GM18511 (cell line): ENCODE measurements at regions not wholly inside any gene's neighbourhood (a gene's known extent, or its start where the extent isn't known, plus 50 kb on each side); places are given as distances from the start of the nearest gene placed in this dataset.

Experiments
- ATAC-seq: cut with Tn5 transposase; IDR thresholded peaks from one replicate; pipeline ENCODE4 v1.9.1; 2021; ENCODE audit warnings: mild to moderate bottlenecking, moderate library complexity; ENCODE audit not compliant: unreplicated experiment

DNA sequence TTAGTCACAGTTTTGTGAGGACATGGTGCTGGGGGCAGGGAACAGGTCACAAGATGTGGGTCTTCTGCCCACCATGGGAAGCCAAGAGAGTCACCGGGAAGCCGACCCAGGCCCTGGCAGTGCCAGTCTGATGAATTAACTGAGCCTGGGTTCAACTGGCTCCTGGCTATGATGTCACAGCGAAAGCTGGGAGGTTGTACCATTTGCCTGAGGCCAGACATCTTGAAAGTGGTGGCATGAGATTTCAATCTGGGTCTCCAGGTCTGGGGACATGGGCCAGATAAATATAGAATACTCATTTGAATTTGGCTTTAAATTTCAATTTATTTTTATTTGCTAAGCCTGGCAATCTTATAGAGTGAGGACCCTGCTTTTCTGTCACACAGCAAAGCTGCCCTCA is 280.9 kb downstream of the NSG2 start:
- no peak for ATAC-seq

DNA sequence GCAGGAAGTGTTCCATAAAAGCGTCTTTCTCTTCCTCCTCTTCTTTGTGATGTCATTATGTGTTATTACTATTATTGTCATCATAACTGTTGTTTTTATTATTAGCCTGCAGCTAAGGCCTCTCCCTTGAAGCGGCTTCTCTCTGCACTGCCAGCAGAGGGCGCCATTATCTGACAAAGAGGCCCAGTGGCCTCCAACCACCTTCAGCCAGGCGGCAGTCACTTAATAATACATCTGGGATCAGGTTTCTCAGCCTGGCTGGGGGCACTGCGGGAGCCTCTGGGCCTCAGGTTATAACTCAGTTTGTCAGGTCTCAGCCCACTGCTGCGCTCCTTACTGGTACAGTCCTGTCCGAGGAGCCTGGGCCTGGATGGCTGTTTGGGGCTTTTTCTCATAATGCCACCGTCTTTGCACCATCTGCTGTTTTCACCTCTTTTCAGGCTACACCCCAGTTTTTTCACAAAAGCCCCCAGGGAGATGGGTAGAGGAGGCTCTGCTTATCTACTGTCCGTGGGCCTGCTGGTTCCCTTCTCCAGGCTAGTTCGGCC is 281.9 kb downstream of the NSG2 start:
- ATAC-seq = peak; percentile 72

DNA sequence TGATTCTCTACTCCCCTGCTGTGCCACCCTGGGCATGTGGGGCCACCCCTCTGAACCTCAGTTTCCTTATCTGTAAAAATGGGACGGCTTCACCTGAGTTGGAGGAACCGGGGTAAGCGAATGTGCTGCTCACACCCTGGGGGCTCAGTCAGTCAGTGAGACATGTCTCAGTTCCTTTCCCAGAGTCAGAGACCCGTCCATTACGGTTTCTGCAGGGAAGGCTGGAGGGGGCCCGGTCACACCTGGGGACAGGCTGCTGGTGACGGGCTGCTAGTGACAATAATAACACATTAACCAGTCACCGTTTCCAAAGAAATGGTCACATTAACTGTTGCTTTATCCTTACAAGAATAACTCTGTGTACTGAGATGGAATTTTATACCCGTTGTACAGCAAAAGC is 282.4 kb downstream of the NSG2 start:
- no peak for ATAC-seq

DNA sequence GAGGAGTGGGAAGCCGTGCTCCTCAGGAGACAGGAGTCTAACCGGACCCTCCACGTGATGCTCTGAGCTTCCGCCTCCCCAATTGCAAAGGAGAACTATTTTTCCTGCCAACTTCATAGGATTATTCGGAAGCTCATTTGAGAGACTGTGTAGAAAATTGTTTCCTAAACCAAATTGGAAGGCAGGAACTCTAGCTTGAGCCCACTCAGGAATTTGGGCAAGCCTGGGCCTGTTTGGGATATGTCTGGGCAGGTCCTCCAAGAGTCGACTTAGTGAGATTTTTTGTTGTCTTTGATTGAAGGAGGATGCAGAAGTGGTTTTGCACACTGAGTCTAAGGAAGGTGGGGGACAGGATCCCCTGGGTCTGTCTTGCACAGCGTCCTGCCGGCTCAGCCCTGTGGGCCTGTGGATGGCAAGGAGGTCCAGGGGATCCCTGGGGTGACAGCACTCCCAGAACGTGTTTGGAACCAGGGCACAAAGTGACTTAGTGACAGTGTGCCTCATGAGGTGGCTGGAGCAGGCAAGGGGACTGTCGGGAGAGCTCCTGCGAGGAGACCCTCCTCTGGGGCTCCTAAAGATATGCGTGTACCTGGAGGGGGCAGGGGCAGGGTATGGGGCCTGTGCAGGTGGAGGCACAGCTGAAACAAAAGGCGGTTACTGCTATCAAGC is 283.3 kb downstream of the NSG2 start:
- ATAC-seq = no peak

DNA sequence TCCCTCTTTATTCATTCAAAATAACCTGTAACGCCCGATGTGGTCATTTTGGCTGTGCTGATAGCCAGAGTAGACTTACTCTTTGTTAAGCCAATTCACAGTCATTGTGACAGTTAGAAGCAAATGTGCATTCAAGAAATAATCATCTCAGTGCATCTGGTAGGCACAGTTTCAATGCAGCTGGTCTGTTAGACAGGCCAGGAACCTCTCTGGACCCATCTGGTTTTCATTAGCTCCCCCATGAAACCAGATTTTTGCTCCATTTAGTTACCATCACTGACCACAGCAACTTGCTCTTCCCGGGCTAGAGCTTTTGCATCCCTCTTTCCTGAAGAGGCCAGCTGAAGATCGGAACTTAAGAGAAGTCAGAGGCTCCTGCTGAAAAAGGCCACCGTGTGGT is 284.2 kb downstream of the NSG2 start:
- no peak for ATAC-seq

DNA sequence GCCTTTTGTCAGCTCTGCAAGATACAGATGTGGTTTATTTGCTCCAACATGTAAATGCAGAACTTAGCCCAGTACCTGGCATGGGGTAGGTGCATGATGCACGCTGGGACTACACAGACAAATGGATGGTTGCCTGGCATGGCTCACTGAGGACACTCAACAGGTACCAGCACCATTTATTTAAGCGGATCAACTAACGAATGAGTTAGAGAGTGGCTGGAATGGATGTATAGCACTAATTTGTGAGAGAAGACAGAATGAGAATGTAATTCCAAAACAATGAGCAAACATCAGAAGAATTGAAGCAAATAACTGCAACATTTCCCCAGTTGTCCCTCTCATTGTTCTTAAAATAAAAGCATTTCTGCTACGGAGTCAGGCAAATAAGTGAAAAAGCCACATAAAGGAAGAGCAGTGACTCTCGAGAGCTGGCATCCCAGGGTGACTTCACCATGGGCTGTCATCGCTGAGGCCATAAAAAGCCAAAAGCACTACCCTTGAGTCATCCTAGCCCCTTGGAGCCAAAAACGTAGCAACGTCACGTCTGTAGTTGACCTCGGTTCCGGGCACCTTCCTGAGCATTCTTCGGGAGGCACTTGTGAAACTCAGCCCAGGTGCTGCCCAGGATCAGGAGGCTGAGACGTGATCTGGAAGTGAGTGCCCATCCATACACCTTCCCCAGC is 290.3 kb downstream of the NSG2 start:
- ATAC-seq = no peak

DNA sequence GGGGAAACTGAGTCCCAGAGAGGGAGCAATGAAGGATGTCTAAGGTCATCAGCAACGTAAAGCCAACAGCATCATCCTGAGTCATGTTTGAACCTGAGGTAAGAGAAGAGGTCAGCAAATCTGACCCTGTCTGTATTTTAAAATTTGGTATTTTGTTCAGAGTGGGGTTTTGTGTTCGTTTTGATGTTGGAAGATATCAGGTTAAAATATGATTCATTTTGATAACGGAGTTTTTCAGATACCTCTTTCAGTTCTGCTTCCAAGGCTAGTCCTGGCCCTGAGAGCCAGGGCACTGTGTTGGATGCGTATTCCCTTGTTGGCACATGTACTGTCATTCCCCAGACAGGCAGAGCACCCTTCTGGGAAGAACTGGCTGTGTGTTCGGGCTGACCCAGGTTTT is 291.0 kb downstream of the NSG2 start:
- no peak for ATAC-seq

DNA sequence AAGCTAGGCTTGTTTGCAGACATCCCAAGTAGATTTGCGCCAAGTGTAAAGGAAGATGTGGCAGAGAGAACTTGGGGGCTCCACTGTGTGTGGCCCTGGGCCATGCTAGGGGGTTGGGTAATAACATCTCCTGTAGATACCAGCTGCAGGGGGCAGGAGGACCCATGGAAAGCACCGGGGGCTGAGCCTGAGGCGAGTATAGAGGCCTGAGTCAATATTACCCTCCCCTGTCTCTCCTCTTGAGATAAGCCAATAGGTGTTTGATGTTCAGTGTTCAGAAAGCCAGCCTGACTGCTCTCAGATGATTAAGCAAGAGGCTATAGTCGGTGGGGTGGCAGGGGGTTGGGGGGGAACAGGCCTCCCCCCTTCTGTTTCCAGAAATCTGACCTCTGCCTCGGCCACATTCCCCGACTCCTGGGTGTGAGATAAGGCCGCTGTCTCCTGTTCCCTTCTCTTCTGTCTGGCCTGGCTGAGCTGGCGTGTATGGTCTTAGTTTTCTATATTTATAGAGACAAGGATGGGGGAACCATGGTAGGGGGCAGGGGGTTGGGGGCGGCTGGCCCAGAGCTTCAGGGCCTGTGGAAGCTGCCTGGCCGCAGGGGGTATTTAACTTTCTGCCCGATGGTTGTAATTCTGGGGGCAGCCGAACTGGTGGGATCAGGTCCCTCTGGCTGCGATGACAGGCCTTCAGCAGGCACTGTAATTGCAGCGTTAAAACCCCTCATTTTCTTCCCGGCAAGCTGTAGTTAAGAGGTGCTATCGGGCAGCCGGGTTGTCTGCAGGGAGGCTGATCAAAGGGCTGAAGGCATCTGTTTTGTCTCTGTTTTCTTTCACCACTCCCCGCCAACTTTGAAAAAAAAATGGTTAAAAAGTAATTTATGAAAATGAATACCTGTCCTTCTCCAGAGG is 292.0 kb downstream of the NSG2 start:
- ATAC-seq = no peak

DNA sequence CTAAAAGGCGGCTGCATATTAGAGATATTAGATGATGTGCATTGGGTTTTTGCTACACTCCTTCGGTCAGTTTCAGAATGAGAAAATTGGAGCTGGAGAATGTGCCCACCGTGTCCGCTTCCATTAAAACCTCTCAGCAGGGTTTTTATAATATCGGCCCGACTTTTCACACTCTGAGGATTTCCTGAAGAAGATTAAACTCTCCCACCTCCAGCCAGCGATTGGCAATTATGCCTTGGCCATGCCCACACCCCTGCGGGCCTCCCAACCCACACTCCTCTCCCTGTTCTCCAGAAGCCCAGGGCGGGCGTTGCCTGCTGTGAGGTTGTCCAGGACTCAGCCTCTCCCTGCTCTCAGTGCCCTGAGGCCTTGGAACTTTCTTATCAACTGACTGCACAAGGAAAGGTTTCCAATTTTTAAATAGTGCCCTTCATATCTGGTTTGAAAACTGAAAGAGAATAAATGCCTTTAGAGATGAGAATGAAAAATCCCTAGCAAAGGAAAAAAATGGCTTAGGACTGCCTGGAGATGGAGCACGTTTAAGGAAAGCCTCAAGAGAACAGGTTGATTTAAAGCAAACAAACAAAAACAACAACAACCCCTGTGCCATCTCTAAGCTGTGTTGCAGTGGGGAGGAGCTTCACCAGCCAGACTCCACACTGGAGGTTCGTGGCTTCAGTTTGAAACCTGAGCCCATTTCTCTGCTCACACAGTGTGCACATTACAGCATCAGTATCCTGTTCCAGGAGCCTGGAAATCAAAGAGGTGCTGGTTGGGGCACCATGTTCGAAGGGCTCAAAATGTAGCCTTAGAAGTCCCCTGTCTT is 292.9 kb downstream of the NSG2 start:
- no peak for ATAC-seq

DNA sequence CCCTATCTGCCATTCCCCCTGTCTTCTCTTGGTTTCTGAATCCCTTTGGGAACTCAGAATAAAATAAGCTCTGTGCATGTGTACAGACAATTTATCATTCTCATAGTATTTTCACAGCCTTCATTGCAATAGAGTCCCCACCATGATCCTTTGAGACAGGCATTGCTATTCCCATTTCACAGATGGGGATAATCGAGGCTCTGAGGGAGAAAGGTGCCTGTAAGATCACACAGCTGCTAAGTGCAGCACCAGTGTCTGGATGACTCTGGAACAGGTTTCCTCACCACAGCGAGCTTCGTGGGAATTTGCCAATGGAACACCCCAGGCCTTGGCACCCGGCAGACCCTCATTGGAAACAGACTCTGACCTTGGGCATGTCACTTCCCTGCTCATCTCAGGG is 293.6 kb downstream of the NSG2 start:
- no peak for ATAC-seq

DNA sequence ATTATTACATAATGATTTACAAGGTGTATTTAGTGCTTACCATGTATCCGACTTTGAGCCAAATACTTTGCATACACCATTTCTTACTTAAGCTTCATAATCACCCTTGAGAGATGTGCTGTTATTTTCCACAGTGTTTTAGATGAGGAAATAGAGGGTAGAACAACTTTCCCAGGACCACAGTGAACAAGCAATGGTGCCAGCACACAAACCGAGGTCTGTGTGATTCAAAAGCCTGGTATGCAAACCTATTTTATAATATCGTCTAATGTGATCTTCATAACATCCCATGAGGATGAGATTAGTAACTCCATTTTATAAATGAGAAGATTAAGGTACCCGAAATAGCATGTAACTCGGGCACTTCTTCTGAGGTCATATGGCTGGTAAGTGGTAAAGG is 294.7 kb downstream of the NSG2 start:
- no peak for ATAC-seq

DNA sequence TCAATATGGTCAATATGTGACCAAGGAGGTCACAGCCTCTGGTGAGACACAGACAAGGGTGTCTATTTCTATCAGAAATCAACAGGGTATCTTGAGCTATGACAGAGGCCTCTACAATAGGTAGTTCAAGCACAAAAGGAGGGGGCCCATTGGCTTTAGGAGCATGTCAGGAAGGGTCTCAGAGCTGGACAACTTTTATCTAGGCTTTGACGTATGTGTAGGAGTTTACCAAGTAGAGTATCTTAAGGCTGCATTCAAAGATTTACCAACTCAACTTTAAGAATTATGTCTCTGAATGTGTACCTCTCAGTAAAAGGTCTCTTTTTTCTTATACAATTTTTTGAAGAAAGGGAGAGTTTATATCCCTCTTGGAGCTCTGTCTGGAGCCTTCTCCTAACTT is 297.2 kb downstream of the NSG2 start:
- ATAC-seq = no peak

DNA sequence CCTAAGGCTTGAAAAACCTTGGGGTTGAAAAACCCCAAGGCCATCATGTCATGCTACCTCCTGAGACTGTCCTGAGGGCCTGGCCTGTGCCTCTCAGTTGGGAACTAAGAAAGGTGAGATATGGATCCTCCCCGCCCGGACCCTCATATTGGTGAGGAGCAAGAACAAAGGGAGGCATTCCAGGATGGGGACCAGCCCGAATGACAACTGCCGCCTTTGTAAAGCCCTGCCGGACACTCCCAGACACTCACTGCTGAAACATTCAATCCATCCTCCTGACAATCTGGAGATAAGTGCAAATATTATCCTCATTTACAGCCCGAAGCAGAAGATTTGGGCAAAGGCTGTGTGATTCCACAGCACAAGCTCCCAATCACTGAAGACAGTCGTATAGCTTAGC is 298.3 kb downstream of the NSG2 start:
- no peak for ATAC-seq

DNA sequence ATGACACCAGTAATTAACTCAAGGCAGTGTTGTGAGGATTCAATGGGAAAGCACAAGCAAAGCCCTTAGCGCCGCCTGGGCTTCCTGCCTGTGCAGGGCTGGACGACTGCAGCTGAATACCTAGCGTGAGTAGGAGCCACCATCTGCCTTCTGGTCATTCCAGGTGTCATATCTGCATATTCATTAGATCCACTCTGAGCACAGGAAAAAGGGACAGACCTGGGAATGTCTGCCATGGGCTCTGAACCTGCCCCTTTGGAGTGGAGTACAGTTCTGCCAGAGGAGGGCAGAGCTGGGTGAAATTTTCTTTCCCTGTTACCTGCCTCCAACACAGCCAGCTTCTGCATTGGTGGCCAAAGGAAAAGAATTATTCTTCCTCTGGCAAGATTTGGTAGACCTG is 298.8 kb downstream of the NSG2 start:
- ATAC-seq = no peak

DNA sequence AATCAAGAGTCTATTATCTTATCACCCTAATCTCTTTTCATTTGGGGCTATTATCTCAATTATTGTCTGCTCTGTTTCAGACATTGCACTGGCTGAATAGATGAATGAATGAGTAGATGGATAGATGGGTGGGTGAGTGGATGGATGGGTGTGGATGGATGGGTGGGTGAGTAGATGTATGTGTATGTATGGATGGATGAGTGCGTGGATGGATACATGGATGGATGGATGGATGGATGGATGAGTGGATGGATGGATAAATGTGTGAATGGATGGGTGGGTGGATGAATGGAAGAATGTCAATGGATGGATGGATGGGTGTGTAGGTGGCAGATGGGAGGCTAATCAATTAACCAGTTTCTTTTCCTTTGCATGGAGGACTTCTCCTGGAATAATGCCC is 301.7 kb downstream of the NSG2 start:
- ATAC-seq = no peak

DNA sequence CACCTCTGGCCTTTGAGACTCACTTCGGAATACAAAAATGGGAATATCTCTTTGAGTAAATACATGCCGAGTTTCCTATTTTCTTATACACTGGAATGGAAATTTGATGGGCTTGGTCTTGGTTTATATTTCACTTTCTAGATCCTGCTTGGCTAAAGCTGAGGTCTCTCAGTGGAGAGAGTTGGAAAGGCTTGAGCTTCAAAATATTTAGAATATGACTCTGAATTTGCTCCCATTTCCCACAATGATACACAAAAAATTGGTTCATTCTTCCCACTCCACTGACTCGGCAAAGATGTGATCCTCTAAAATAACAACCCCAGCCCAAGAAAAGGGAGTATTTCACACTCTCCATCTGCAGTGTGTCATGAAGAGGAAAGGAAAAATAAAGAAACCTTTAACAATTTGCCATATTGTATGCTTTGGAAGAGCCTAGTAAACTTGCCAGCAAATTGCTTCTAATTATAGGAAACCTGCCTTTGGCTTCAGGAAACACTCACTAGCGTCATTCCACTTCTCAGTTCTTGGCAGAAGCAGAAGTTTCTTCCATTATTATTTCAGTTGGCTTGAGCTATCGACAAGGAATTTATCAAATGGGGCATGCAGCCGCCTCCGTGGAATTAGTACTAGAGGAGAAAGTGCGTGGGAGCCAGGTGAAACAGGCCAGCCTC is 302.9 kb downstream of the NSG2 start:
- no peak for ATAC-seq

DNA sequence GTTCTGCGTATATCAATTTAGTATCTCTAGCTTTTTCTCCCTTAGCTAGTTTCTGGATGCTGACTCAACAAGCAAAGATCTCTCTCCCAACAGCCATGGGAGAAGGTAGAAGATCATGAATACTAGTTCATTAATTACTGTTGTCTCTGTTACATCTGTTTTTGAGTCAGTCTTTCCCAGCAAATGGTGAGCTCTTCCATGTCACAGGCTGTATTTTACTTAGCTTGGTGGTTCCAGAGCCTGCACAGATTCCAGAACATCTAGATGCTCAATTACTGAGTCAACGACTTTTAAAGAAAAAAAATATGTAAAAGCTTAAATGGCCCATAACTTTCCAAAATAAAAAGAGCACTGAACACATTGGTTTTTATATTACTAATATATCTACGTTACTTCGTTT is 307.2 kb downstream of the NSG2 start:
- no peak for ATAC-seq

DNA sequence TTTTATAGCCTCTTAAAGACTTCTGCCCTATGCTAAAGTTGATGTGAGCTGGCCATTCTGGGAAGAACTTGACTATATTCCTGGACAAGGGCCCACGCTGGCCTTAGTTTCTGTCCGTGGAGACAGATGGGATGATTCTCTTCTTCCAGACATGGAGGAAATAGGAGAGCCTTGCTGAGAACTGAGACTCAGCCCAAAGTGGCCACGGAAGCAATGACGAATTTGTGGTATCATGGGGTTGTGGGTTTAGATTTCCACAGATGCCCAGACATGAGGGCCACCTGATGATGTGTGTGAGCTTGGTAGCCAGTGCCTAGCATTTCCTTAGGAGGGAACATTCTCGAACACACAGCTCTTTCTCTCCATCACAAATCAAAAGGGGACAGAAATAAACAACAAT is 309.1 kb downstream of the NSG2 start:
- ATAC-seq = no peak

DNA sequence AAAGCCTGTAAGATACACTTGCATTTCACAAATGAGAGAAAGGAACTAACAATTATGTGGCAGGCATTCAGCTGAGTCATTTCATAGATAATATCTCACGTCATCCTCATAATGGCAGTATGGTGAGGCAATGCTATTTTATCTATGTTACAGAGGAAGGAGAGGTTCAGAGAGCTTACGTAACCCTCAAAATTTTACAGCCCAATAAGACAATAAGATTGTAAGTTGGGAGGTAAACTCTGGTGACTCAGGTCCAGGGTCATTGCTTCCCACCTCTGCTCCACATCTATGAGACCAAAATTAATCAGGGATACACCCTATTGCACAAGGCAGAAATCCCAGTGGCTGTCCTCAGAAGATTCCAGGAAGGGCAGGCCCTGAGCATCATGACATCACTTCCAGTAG is 309.7 kb downstream of the NSG2 start:
- no peak for ATAC-seq

DNA sequence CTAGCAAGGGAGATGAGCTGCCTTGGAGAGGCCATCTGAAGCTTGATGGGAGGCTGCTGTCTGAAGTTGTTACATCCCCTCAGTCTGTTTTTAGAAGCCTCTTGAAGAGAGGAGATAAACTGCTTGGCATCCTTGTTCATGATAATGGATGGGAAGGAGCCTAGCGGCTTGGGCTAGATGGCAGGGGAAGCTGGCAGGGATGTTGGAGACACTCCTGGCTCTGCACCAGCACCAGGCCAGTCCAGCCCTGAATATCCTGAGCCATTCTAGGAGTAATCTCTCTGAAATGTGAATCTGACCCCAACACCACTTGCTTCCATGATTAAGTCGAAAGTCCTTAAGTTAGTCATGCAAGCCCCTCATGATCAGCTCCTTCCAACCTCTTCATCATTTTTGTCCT is 310.5 kb downstream of the NSG2 start:
- ATAC-seq = no peak
